HepG2 (cell line): ENCODE measurements at regions not wholly inside any gene's neighbourhood (a gene's known extent, or its start where the extent isn't known, plus 50 kb on each side); places are given as distances from the start of the nearest gene placed in this dataset.

Experiments used
- ATAC-seq: fragments of 200-7000 bp; cut with Tn5 transposase; 3 replicates; pipeline ENCODE4 v1.9.1; 2020; ENCODE audit warnings: mild to moderate bottlenecking, moderate library complexity
- BruUV-seq: library from RNA; stranded (reverse); fragments of 400-500 nt; replicated peaks from 2 replicates; lab custom pipeline; 2021; lab: Mats Ljungman, UMichigan
- CTCF ChIA-PET: fragments of 300-600 bp; formaldehyde crosslinking; extraction: SDS; loops from one replicate; lab custom pipeline; 2021; ENCODE audit warnings: low total read pairs, inconsistent platforms, low intra/inter-chr PET ratio; lab: Yijun Ruan, JAX
- POLR2A ChIA-PET: fragments of 350-600 bp; sonication (Branson Sonifier 250); formaldehyde crosslinking; loops from one replicate; lab custom pipeline; 2020; ENCODE audit warnings: antibody characterized with exemption, inconsistent platforms; lab: Yijun Ruan, JAX
- DNase-seq: peaks from one replicate; pipeline ENCODE4 v3.0.0-alpha.2; 2015; ENCODE audit warnings: low spot score
- FAIRE-seq: peaks from 3 replicates; lab custom pipeline; 2011; peaks lifted over from hg19 to GRCh38; lab: Jason Lieb, UNC
- H2AFZ ChIP-seq: one replicate; pipeline ENCODE4 v1.6.1; 2011; ENCODE audit warnings: low read length, inconsistent platforms
- H3K27ac ChIP-seq: fragments of 300-600 bp; 3 replicates; pipeline ENCODE4 v1.8.0; 2011; ENCODE audit warnings: mixed run types, mild to moderate bottlenecking, mixed read lengths, low read length, inconsistent platforms; ENCODE audit not compliant: insufficient read depth; ENCODE audit errors: extremely low read length
- H3K27me3 ChIP-seq, 2 experiments: fragments of 200-600 bp in 1 of 2; 2 replicates in 1 of 2; 3 replicates in 1 of 2; pipeline versions ENCODE4 v1.6.0 to v1.8.0; 2011; ENCODE audit warnings: low read length in 2 of 2, mild to moderate bottlenecking in 2 of 2, moderate library complexity in 2 of 2, inconsistent platforms in 1 of 2; ENCODE audit not compliant: insufficient read depth in 2 of 2, control insufficient read depth in 1 of 2
- H3K36me3 ChIP-seq, 2 experiments: fragments of 200-600 bp in 1 of 2; replicated peaks in 1 of 2; 2 replicates in 1 of 2; 3 replicates in 1 of 2; pipeline versions ENCODE4 v1.5.1 to v1.8.0; 2011; ENCODE audit warnings: low read length in 2 of 2, inconsistent platforms in 1 of 2; ENCODE audit not compliant: insufficient read depth in 2 of 2, control insufficient read depth in 1 of 2
- H3K4me1 ChIP-seq: 2 replicates; pipeline ENCODE4 v1.5.1; 2012; ENCODE audit warnings: low read length, inconsistent platforms; ENCODE audit not compliant: insufficient read depth
- H3K4me2 ChIP-seq: 2 replicates; pipeline ENCODE4 v1.6.0; 2011; ENCODE audit warnings: low read depth, low read length, inconsistent platforms
- H3K4me3 ChIP-seq, 3 experiments: fragments of 200-600 bp in 1 of 3; sonication (generic), shearing (Covaris generic) in 1 of 3; replicated peaks in 1 of 3; 2 replicates each; pipeline ENCODE4 v1.5.1; 2011 to 2016; ENCODE audit warnings: low read length in 3 of 3, inconsistent platforms in 2 of 3, low read depth in 2 of 3, mild to moderate bottlenecking in 2 of 3, control low read depth in 1 of 3, mixed read lengths in 1 of 3; ENCODE audit not compliant: insufficient read depth in 1 of 3
- H3K79me2 ChIP-seq: one replicate; pipeline ENCODE4 v1.6.1; 2011; ENCODE audit warnings: low read length, inconsistent platforms; ENCODE audit not compliant: insufficient read depth
- H3K9ac ChIP-seq: 2 replicates; pipeline ENCODE4 v1.6.0; 2011; ENCODE audit warnings: mild to moderate bottlenecking, low read depth, low read length, inconsistent platforms; ENCODE audit not compliant: insufficient read depth
- H3K9me3 ChIP-seq: 2 replicates; pipeline ENCODE4 v1.5.1; 2012; ENCODE audit warnings: mild to moderate bottlenecking, low read length
- H4K20me1 ChIP-seq: 2 replicates; pipeline ENCODE4 v1.6.0; 2011; ENCODE audit warnings: inconsistent platforms, mild to moderate bottlenecking, low read length, moderate library complexity; ENCODE audit not compliant: insufficient read depth
- NR1H2 ChIP-seq: sonication (generic); formaldehyde crosslinking; IDR thresholded peaks from 2 replicates; pipeline ENCODE4 v1.8.1; 2022; ENCODE audit warnings: low read depth, missing genetic modification reagents, borderline replicate concordance
- ZNF879 ChIP-seq: sonication (generic); formaldehyde crosslinking; IDR thresholded peaks from 2 replicates; pipeline ENCODE4 v1.8.1; 2023; ENCODE audit warnings: missing genetic modification reagents
- WGBS: methylation state at CpG from one replicate; pipeline ENCODE4 v1.1.6; 2017; ENCODE audit warnings: low lambda C conversion rate; 5-methylcytosine and 5-hydroxymethylcytosine counted together
- in situ Hi-C: cut with HindIII; loops from 2 replicates; pipeline ENCODE4 v1.10.0; 2017; ENCODE audit warnings: low pct_unique_long_range_greater_than_20kb; ENCODE audit not compliant: extremely low pct_ligation_motif_present
- intact Hi-C: fragments of 100-400 bp; cut with micrococcal nuclease; formaldehyde crosslinking; loops from one replicate; pipeline ENCODE4 v1.10.0; 2022; ENCODE audit not compliant: unreplicated experiment
- TF ChIP-seq, protein P1 (sequence below): sonication (generic); formaldehyde crosslinking; IDR thresholded peaks from 2 replicates; pipeline ENCODE4 v1.4.0; 2020; ENCODE audit warnings: missing genetic modification reagents

DNA sequence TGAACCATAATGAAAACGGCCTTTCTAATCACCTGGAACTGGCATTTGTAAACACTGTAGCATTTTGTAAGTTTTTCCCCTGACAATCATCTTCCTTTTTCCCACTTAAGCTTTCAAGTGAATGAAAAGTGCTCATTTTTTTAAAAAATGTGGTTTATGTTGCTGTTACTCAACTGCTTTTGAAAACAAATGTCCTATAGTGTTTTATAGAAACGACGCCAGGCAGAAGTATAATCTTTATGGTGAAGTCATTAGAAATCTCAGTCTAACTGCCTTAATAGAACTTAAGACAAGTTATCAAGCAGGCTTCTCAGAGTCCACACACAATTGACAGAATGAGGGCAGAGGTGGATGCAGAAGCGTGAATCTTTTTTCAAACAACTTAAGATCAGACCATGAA, 442.3 kb downstream of the KLF12 start:
- Histone ChIP-seq H3K9me3 (no peaks in the 10 kb centered on the region), H3K9ac (no peak overlapping the region), H3K4me3 (no peak overlapping the region), H3K4me1 (no peaks in the 10 kb centered on the region), H3K27me3 (no peaks in the 10 kb centered on the region), H2AFZ (no peak overlapping the region), H4K20me1 (no peaks in the 10 kb centered on the region), H3K27ac (no peak overlapping the region), H3K36me3 (no peaks in the 10 kb centered on the region), H3K4me2 (no peak overlapping the region), H3K79me2 (no peaks in the 10 kb centered on the region)
- in situ Hi-C loops: no loop called here
- ATAC-seq (no peak), DNase-seq (no peak), FAIRE-seq (no peak)
- BruUV-seq: no TSS peak
- CTCF ChIA-PET: no interaction called here
- POLR2A ChIA-PET: no interaction called here
- intact Hi-C loops: no loop called here
- WGBS: 63% methylated on average over 4 of the region's 4 CpGs
- TF ChIP-seq ZNF879 (CRISPR knock-in tag): no peak

GRCh38 chr13:73687929-73688328, 446.3 kb downstream of the KLF12 start:
- no peak overlapping the region for H3K4me2 ChIP-seq
- no TSS peak for BruUV-seq
- H2AFZ ChIP-seq: no peak overlapping the region
- CTCF ChIA-PET: no interaction called here
- no peaks in the 10 kb centered on the region for H3K79me2 ChIP-seq
- H3K9me3 ChIP-seq: no peaks in the 10 kb centered on the region
- FAIRE-seq (no peak), DNase-seq (no peak)
- H3K4me1 ChIP-seq: no peaks in the 10 kb centered on the region
- no peaks in the 10 kb centered on the region for H3K27me3 ChIP-seq
- in situ Hi-C loops (no loop called here), intact Hi-C loops (no loop called here)
- no peak overlapping the region for H3K9ac ChIP-seq
- H3K4me3 ChIP-seq: no peak overlapping the region
- TF ChIP-seq, protein P1, sequence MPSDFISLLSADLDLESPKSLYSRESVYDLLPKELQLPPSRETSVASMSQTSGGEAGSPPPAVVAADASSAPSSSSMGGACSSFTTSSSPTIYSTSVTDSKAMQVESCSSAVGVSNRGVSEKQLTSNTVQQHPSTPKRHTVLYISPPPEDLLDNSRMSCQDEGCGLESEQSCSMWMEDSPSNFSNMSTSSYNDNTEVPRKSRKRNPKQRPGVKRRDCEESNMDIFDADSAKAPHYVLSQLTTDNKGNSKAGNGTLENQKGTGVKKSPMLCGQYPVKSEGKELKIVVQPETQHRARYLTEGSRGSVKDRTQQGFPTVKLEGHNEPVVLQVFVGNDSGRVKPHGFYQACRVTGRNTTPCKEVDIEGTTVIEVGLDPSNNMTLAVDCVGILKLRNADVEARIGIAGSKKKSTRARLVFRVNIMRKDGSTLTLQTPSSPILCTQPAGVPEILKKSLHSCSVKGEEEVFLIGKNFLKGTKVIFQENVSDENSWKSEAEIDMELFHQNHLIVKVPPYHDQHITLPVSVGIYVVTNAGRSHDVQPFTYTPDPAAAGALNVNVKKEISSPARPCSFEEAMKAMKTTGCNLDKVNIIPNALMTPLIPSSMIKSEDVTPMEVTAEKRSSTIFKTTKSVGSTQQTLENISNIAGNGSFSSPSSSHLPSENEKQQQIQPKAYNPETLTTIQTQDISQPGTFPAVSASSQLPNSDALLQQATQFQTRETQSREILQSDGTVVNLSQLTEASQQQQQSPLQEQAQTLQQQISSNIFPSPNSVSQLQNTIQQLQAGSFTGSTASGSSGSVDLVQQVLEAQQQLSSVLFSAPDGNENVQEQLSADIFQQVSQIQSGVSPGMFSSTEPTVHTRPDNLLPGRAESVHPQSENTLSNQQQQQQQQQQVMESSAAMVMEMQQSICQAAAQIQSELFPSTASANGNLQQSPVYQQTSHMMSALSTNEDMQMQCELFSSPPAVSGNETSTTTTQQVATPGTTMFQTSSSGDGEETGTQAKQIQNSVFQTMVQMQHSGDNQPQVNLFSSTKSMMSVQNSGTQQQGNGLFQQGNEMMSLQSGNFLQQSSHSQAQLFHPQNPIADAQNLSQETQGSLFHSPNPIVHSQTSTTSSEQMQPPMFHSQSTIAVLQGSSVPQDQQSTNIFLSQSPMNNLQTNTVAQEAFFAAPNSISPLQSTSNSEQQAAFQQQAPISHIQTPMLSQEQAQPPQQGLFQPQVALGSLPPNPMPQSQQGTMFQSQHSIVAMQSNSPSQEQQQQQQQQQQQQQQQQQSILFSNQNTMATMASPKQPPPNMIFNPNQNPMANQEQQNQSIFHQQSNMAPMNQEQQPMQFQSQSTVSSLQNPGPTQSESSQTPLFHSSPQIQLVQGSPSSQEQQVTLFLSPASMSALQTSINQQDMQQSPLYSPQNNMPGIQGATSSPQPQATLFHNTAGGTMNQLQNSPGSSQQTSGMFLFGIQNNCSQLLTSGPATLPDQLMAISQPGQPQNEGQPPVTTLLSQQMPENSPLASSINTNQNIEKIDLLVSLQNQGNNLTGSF (CRISPR knock-in tag): no peak
- no peak for TF ChIP-seq NR1H2
- TF ChIP-seq, all 625 proteins: peak for 0
- POLR2A ChIA-PET: no interaction called here
- Histone ChIP-seq H3K36me3 (no peaks in the 10 kb centered on the region), H4K20me1 (no peaks in the 10 kb centered on the region), H3K27ac (no peak overlapping the region)
- ATAC-seq: no peak
